Osteoblast (primary cell): ENCODE measurements at regions not wholly inside any gene's neighbourhood (a gene's known extent, or its start where the extent isn't known, plus 50 kb on each side); places are given as distances from the start of the nearest gene placed in this dataset.

ENCODE experiments used
- DNase-seq: peaks from one replicate; pipeline ENCODE4 v3.0.0; 2011; ENCODE audit warnings: low spot score, mixed read lengths; ENCODE audit not compliant: insufficient read length; ENCODE audit errors: missing footprints
- H2AFZ ChIP-seq: 2 replicates; pipeline ENCODE4 v1.6.0; 2011; ENCODE audit warnings: mild to moderate bottlenecking, low read length
- H3K27ac ChIP-seq: 2 replicates; pipeline ENCODE4 v1.5.1; 2011; ENCODE audit warnings: mild to moderate bottlenecking, low read depth, low read length, moderate library complexity
- H3K27me3 ChIP-seq: 2 replicates; pipeline ENCODE4 v1.6.0; 2012; ENCODE audit warnings: mild to moderate bottlenecking, control low read depth, inconsistent platforms, low read length, moderate library complexity; ENCODE audit not compliant: insufficient read depth
- H3K36me3 ChIP-seq: 2 replicates; pipeline ENCODE4 v1.5.1; 2011; ENCODE audit warnings: mild to moderate bottlenecking, low read length, control low read depth, moderate library complexity; ENCODE audit not compliant: insufficient read depth
- H3K4me1 ChIP-seq: 2 replicates; pipeline ENCODE4 v1.5.1; 2011; ENCODE audit warnings: mild to moderate bottlenecking, low read length, control low read depth, moderate library complexity; ENCODE audit not compliant: insufficient read depth
- H3K4me2 ChIP-seq: 2 replicates; pipeline ENCODE4 v1.6.0; 2011; ENCODE audit warnings: mild to moderate bottlenecking, low read length; ENCODE audit not compliant: insufficient read depth
- H3K4me3 ChIP-seq: fragments of 200-600 bp; sonication (generic); 3 replicates; pipeline ENCODE4 v1.5.1; 2012; ENCODE audit warnings: mild to moderate bottlenecking, low read length, inconsistent platforms; ENCODE audit not compliant: insufficient read depth
- H3K79me2 ChIP-seq: 2 replicates; pipeline ENCODE4 v1.6.0; 2012; ENCODE audit warnings: mild to moderate bottlenecking, low read length, control low read depth, inconsistent platforms; ENCODE audit not compliant: insufficient read depth
- H3K9me3 ChIP-seq: 2 replicates; pipeline ENCODE4 v1.5.1; 2011; ENCODE audit warnings: low read depth, low read length, control low read depth
- H4K20me1 ChIP-seq: 2 replicates; pipeline ENCODE4 v1.6.0; 2012; ENCODE audit warnings: mild to moderate bottlenecking, low read length, control low read depth; ENCODE audit not compliant: insufficient read depth
- CTCF ChIP-seq: IDR thresholded peaks from 2 replicates; pipeline ENCODE4 v1.5.1; 2011; ENCODE audit warnings: mild to moderate bottlenecking, low read depth, low read length, moderate library complexity; ENCODE audit errors: extremely low read depth

- Histone ChIP-seq H3K4me2 (no peak overlapping the region), H2AFZ (no peak overlapping the region), H3K27ac (no peak overlapping the region), H3K36me3 (no peaks in the 10 kb centered on the region), H3K79me2 (no peaks in the 10 kb centered on the region), H3K4me3 (no peak overlapping the region), H3K27me3 (peaks cover 5% of the 10 kb centered on the region), H3K4me1 (no peaks in the 10 kb centered on the region), H3K9me3 (no peaks in the 10 kb centered on the region), H4K20me1 (no peaks in the 10 kb centered on the region)
- DNase-seq = peak; percentile 63
- peak; percentile 67 for TF ChIP-seq CTCF
Observed at GRCh38 chr13:60329221-60329923, 67.6 kb upstream of the TDRD3 start.

GRCh38 chr13:60331249-60332012, 65.6 kb upstream of the TDRD3 start:
- Histone ChIP-seq H3K79me2 (no peaks in the 10 kb centered on the region), H3K36me3 (no peaks in the 10 kb centered on the region), H3K9me3 (no peaks in the 10 kb centered on the region), H3K4me2 (no peak overlapping the region), H3K27me3 (peaks cover 5% of the 10 kb centered on the region), H3K27ac (no peak overlapping the region), H3K4me3 (no peak overlapping the region), H2AFZ (no peak overlapping the region), H3K4me1 (no peaks in the 10 kb centered on the region), H4K20me1 (no peaks in the 10 kb centered on the region)
- TF ChIP-seq CTCF = no peak
- DNase-seq = no peak

GRCh38 chr13:60332682-60333081, 64.3 kb upstream of the TDRD3 start:
- Histone ChIP-seq H3K27ac (no peak overlapping the region), H3K27me3 (peaks cover 5% of the 10 kb centered on the region), H3K9me3 (no peaks in the 10 kb centered on the region), H4K20me1 (no peaks in the 10 kb centered on the region), H3K4me1 (no peaks in the 10 kb centered on the region), H2AFZ (no peak overlapping the region), H3K4me3 (no peak overlapping the region), H3K36me3 (no peaks in the 10 kb centered on the region), H3K4me2 (no peak overlapping the region), H3K79me2 (no peaks in the 10 kb centered on the region)
- DNase-seq = no peak
- TF ChIP-seq CTCF = no peak

DNA sequence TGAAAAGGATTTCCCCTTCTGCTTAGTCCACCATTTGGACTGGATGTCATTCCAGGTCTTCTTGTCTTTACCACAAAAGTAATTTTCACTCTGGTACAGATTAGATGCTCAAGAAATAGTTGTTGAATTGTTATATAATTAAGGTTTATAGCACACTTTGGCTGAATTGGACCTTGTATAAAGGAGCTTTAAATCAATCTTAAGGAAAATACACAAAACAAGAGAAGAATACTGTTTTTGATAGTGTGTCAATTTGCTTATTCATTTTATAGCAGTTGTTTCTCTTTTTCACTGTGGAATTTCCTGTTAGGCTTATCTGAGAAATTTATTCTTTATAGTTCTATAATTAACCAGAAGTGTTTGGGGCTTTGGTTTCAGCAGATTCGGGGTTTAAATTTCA, 62.7 kb upstream of the TDRD3 start:
- no peaks in the 10 kb centered on the region for H3K79me2 ChIP-seq
- no peaks in the 10 kb centered on the region for H3K4me1 ChIP-seq
- no peak overlapping the region for H3K27ac ChIP-seq
- no peak overlapping the region for H2AFZ ChIP-seq
- no peak for DNase-seq
- no peak for TF ChIP-seq CTCF
- H3K9me3 ChIP-seq = no peaks in the 10 kb centered on the region
- no peaks in the 10 kb centered on the region for H4K20me1 ChIP-seq
- no peaks in the 10 kb centered on the region for H3K36me3 ChIP-seq
- peaks cover 5% of the 10 kb centered on the region for H3K27me3 ChIP-seq
- H3K4me2 ChIP-seq = no peak overlapping the region
- H3K4me3 ChIP-seq = no peak overlapping the region
